ENCODE measurements at regions not wholly inside any gene's neighbourhood (a gene's known extent, or its start where the extent isn't known, plus 50 kb on each side); places are given as distances from the start of the nearest gene placed in this dataset.
A peak's percentile ranks its signal among the peaks of the same experiment; 100 is the strongest.

DNA sequence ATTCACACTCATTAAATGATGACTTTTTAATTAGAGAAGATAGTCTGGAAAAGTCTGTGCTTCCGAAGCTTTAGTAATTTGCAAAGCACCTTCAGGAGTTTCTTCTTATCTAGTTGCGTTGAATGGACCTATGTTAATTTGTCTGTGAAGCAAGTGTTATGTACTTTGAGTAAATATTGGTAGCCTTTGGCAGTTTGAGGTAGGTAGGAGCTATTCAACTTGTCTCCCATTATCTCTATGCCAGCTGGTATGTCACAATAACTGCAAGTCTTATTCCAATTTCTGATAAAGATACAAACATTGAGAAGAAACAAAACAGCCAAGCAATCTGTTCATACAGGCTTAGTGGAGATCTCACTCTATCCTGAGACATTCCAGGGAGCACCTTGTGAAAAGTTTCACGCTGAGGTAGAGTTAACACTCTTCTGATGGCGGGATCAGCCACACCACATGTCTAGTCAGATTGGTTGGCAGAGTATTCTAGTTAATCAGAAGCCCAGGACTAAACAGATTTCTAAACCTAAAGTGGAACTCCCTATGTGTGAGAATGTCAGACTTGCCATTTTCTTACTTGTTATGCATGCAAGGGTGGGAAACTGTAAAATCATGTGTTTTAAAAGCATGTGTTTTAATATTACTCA lies 219.8 kb upstream of the MANEA start:
- no peak for DNase-seq (ENCODE audit: low read depth)

DNA sequence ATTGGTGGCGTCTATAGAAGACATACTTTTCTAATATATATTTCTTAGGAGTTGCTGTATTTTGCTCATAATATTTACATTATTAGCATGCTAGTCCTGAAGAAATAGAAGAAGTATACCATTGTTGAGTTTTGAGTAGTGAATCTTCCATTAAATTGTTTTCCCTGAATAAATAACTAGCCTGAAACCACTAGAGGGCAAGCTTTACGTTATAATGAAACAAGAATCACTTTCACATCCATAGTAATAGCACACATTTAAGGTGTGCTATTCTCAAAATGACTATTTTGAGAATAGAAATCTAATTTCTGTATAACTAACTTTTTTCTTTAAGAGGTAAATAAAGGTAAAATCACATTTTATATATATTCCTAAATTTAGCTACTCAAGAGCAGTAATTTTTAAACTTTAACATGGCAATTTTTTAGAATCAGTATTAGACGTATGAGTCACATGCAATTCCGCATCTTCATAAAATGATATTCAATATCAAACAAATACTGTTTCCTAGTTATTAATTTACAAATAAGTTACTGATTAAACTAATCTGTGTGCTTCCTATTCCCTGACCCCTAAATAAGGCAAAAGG lies 213.2 kb upstream of the MANEA start:
- peak; percentile 21 for DNase-seq (ENCODE audit: low read depth)

DNA sequence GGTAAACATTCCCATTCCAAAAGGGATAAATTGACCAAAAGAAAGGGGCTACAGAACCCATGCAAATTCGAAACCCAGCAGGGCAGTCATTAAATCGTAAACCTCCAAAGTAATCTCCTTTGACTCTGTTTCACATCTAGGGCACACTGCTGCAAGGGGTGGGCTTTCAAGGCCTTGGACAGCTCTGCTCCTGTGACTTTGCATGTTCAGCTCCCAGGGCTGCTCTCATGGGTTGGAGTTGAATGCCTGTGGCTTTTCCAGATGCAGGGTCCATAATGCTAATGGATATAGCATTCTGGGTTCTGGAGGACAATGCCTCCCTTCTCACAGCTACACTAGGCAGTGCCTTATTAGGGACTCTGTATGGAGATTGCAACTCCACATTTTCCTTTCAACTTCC lies 211.9 kb upstream of the MANEA start:
- DNase-seq (ENCODE audit: low read depth) = no peak

DNA sequence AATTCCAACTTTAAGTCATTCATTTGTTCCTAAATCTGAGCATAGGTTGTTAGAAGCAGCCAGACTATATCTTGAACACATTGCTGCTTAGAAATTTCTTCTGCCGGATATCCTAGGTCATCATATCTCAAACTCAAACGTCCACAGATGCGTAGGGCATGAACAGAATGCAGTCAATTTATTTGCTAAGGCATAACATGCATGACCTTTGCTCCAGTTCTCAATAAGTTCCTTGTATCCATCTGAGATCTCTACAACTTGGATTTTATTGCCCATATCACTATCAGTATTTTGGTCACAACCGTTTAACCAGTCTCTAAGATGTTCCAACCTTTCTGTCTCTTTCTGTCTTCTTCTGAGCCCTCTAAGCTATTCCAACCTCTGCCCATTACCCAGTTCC lies 210.9 kb upstream of the MANEA start:
- no peak for DNase-seq (ENCODE audit: low read depth)

DNA sequence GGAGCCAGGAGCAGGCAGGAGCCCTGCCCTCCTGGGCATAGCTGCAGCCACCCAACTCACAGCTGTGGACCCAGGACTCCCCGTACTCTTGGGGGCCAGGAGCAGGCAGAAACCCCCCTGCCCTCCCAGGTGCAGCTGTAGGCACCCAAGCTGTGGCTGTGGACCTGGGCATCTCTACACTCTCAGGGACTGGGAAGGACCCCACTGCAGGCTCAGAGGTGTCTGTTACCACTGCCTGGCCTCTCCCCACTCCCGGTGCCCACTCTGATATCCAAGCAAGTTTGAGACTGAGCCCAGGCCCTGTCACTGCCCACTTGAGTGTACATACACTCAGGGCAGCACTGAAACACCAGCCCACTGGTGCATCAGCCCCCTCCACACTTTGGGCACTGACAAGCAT lies 193.5 kb upstream of the MANEA start:
- no peak for DNase-seq (ENCODE audit: low read depth)

DNA sequence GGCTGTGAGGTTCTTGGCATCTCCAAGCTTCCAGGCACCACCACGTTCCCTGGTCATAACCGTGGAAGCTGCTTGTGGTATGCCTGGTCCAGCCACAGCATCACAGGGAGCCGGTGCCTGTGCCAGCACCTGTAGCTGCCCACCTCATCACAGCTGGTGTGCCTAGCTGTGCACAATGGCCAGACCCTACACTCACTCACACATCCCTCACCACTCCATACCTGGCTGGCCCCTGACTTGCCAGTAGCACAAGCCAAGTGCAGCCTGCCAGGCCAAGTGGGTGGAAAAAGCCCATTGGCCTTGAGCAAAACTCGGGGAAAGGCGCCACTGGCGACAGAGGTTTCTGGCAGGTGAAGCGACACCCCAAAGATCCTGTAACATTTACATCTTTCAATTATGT lies 192.3 kb upstream of the MANEA start:
- no peak for DNase-seq (ENCODE audit: low read depth)

DNA sequence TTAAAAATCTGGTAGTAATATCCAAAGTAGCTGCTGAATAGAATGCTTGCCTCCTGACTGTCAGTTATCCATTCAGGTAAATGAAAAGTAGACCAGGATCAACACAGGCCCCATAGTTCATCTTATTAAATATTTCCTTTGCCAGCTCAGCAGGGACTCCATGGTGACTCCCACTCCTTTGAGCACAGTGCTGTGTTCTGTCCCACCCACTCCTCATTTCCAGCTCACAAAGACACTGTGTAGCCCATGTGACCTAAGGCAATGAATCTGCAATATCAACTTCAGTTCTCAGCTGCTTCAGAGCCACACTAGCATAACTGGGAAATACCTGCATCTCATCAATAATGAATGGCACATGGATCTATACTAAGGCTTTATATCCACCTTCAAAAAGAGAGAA lies 189.5 kb upstream of the MANEA start:
- no peak for DNase-seq (ENCODE audit: low read depth)

DNA sequence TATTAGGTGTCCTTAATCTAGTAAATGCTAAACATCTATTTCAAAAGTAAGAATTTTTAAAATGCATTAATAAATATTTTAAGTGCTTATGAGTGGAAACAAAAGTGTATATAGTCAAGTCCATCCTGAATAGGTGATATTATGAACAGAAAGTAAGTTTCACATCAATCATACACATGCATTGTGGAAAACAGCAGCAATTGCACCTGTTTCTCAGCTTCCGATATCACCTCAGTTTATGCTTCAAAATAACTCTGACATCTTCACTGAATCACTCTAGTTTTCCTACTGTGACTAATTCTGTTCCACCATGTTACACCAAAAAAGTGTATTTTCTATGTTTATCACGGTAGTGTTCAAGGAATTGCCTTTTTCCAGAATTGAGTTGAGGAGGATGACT lies 172.6 kb upstream of the MANEA start:
- no peak for DNase-seq (ENCODE audit: low read depth)

DNA sequence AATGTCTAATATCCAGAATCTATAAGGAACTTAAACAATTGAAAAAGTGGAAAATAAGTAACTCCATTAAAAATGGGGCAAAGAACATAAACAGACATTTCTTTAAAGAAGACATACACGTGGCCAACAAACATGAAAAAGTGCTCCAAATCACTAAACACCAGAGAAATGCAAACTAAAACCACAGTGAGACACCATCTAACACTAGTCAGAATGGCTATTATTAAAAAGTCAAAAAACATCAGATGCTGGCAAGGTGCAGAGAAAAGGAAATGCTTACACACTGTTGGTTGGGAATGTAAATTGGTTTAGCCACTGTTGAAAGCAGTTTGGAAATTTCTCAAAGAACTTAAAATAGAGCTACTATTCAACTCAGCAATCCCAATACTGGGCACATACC lies 169.2 kb upstream of the MANEA start:
- no peak for DNase-seq (ENCODE audit: low read depth)

DNA sequence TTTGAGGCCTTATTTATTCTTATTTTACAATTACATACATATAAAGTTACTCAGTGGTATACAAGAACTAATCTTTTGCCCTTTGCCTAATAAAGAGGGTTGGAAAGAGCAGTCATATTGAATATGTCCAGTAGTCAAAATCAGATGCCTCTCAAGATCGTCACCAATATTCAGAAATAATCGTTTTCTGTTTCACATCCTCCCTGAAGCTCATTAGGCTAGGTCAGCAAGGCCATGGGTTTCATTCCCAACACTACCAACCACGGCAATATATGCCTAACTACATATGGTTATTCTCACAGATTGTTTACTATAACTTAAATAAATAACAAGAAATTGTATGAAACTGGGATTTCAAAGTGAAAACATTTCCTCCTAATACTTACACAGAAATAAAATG lies 167.2 kb upstream of the MANEA start:
- no peak for DNase-seq (ENCODE audit: low read depth)

DNA sequence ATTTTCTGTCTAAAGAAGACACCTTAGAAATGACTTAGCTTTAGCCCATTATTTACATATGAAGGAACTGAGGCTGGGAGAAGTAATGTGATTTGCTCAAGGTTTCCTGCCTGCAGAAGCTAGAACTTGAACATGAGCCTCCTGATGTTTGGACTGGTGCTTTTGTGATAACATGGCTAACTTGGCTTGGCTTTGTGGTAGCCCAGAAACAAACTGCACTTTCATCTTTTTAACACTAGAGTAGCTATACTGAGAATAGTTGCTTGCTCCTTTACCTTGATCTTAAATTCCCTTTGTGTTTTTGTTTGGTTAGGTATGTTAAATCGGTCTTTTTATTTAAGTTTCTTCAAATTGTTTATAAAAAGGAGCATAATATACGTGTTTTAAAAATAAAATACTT lies 163.5 kb upstream of the MANEA start:
- DNase-seq (ENCODE audit: low read depth) = no peak

DNA sequence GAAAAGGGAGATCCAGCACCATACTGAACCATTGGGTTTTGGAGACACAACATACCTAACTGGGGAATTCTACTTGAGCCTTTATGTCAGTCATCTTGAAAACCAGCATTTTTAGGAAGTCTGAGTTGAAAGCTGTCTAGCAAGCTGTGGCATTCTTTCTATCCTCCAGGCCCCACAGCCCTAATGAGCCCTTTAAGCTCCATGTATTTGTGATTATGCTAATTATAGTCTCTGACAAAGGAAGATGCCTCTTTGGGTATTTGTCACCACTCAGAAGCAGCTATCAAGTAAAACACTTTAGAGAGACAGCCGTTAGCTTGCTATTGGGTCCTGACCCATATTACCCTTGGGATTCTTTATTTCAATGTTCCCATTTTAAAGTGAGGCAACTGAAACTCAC lies 159.5 kb upstream of the MANEA start:
- no peak for DNase-seq (ENCODE audit: low read depth)

DNA sequence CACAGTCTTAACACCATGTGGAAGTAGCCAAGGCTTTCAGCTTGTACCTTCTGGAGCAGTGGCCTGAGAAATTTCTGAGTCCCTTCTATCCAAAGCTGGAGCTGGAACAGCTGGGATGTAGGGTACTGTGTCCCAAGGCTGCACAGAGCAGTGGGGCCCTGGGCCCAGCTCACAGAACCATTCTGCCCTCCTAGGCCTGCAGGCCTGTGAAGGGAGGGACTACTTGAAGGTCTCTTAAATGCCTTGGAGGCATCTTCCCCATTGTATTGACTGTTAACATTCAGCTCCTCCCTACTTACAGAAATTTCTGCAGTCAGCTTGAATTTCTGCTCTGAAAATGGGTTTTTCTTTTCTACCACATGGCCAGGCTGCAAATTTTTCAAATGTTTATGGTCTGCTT lies 156.5 kb upstream of the MANEA start:
- no peak for DNase-seq (ENCODE audit: low read depth)

DNA sequence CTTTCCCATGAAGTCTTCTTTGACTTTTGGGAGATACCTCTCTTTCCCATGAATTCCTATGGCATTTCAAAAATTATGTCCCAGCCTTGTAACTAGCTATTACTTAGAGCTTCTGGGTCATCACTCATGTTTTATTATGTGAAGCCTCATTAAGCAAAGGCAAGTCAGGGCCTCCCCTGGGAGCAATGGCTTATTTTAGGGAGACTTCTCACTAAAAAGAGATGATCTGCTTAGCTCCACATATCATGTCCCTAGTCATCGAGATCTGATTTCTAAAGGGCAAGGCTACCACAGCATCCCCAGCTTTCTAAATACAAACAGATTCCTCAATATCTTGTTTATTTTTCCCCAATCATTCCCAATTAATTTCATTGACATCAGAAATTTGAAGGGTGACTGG lies 154.0 kb upstream of the MANEA start:
- no peak for DNase-seq (ENCODE audit: low read depth)

DNA sequence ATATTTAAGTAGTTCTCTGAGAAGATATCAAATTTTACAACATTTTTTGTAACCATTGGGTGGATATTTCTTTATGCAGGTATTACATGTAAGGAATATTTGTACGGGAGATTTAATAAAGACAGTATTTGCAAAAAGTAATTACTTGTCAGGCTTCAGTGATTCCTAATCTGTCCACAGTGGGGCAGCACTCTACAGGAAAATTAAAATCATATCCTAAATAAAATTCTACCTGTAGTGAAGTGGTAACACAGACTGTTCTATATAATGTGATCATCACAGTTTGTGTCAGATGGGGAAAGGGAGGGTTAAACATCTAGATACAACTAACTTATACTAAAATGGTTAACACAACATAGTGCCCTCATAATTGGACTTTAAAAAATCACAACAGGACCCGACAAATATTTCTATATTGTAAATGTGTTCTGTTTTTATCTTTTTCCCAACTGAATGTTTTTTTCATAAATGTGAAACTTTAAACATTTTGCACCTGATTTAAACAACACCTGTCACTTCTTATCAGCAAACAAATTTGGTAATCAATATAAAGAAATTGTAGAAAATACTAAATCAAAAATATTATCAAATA lies 145.6 kb upstream of the MANEA start:
- peak; percentile 40 for DNase-seq (ENCODE audit: low read depth)

DNA sequence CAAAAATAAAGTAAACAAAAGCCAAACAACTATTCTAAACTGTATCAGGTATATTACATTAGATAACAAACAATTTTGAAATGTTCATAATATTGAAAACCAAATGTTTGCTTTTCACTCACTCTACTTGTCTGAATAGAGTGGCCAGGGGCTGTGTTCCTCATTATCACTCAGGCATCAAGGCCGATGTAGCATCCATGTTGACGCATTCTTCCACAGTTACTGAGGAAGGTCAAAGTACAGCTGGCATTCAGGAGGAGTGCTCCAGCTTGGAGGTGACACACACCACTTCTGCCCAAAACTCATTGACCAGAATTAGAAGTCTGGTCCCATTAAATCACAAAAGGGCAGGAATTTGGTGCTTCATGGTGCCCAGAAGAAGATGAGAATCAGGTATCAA lies 137.6 kb upstream of the MANEA start:
- no peak for DNase-seq (ENCODE audit: low read depth)

DNA sequence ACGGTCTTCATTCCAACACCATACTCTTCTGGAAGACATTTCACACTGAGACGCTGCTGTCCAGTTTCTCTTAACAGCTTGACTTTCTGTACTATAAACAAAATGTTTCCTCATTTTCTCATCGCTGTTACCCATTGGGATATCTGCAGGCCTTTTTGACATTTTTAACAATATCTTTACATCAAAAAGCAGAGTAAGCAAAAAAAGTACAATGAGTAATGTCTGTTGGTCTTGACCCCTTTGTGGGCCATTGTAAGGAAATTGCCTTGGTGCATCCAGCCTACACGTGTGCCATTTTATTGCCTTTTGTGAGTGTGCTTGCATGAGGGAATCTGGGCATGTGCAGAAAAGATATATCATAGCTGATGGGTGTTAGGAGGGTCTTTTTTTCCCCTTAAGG lies 129.1 kb upstream of the MANEA start:
- DNase-seq (ENCODE audit: low read depth) = no peak

DNA sequence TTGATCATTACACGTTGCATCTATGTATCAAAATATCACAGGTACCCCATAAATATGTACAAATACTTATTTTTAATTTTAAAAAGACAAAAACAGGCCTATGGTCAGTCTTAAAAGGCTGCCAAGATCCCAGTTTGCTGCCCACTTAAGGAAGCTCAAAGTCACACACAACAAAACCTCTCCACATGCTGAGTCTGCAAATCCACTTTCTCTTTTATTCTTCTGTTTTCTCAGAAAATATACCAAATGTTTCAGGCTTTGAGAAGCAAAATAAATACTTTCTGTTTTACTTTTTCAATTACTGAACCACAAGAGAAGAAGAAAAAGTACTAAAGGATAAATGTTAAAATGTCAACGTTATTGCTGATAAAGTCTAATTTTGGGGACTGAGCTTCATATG lies 107.8 kb upstream of the MANEA start:
- no peak for DNase-seq (ENCODE audit: low read depth)

DNA sequence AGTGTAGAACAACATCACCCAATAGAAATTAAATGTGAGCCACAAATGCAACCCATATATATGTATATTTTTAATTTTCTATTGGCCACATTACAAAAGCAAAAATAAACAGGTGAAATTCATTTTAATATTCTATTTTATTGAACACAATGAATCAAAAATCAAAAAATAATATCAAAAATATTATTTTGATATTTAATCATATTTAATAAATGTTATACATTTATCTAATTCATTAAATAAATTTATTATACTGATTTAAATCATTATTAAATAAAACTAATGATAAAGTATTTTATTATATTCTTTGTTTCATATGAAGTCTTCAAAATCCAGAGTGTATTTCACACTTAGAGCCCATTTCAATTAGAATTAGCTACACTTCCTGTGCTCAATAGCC lies 98.4 kb upstream of the MANEA start:
- DNase-seq (ENCODE audit: low read depth) = no peak

DNA sequence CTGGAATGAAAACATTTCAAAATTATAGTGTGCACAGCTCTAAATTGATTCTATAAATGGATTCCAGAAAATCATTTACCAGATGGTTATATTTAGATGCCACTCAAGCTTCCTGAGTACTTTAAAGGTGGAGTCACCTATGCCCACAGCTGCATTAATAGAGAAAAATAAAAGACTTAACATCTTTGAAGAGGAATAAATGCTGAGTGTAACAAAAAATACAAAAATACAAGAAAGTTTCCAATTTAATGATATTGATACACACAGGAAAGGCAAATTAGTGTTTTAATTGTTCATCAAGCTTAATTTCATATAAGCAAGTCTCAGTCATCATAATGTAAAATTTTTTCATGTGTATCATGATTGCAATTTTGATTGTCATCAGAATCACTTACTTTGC lies 89.5 kb upstream of the MANEA start:
- DNase-seq (ENCODE audit: low read depth) = no peak

DNA sequence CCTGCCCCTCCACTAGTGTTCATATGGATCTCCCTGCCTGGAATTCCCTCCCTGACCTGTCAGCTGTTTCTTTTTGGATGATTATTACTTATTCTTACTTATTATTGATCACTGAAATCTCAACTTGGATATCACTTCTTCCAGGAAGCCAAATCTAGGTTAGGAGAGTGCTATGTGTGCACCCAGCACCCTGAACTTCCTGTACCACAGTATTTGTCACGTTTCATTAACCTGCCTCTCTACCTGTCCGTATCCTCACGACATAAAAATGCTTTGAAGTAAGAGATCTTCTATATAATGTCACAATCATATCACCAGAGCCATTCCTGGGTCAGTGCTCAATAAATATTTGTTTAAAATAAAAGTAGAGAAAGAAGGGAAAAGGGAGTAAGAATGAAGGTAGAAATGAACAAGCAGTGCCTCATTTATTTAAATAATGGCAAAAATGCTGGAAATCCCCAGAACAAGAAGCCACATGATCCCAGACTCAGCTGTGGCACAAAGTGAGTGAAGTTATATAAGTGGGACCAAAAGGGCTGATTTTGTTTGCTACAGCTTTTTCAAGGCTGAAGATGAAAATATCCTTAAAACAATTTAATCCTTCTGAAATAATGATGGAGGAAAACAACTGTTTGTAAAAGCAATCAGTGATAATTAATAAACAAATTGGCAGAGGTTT lies 88.0 kb upstream of the MANEA start:
- DNase-seq (ENCODE audit: low read depth) = no peak

DNA sequence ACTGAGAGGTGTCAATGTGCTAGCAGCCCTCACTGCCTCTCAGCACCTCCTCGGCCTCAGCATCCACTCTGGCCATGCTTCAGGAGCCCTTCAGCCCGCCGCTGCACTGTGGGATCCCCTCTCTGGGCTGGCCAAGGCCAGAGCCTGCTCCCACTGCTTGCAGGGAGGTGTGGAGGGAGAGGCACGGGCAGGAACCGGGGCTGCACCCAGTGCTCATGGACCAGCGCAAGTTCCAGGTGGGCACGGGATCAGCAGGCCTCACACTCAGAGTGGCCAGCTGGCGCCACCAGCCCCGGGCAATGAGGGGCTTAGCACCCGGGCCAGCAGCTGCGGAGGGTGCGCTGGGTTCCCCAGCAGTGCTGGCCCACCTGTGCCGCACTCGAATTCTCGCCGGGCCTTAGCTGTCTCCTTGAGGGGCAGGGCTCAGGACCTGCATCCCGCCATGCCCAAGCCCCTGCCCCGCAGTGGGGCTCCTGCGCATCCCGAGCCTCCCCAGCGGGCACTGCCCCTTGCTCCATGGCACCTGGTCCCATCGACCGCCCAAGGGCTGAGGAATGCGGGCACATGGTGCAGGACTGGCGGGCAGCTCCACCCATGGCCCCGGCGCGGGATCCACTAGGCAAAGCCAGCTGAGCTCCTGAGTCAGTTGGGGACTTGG lies 80.4 kb upstream of the MANEA start:
- DNase-seq (ENCODE audit: low read depth) = no peak

Data from ELR (cell line).